Endothelial cell of umbilical vein (primary cell): ENCODE measurements at regions not wholly inside any gene's neighbourhood (a gene's known extent, or its start where the extent isn't known, plus 50 kb on each side); places are given as distances from the start of the nearest gene placed in this dataset.

Experiments used
- BruUV-seq: library from RNA; stranded (reverse); fragments of 400-500 nt; replicated peaks from 2 replicates; lab custom pipeline; 2021; lab: Mats Ljungman, UMichigan
- CTCF ChIA-PET: fragments of 300-600, 350-600 bp; sonication (Branson Sonifier 250); formaldehyde crosslinking; loops from one replicate; lab custom pipeline; 2021; ENCODE audit warnings: antibody characterized with exemption, inconsistent platforms; lab: Charles Lee
- POLR2A ChIA-PET: fragments of 300-600, 350-600 bp; sonication (Branson Sonifier 250); formaldehyde crosslinking; loops from one replicate; lab custom pipeline; 2021; ENCODE audit warnings: antibody characterized with exemption, inconsistent platforms; lab: Charles Lee
- DNase-seq: peaks from one replicate; pipeline ENCODE4 v3.0.0-alpha.2; 2011; ENCODE audit warnings: low read depth, low spot score
- FAIRE-seq: peaks from 2 replicates; lab custom pipeline; 2011; peaks lifted over from hg19 to GRCh38; lab: Jason Lieb, UNC
- H2AFZ ChIP-seq: 2 replicates; pipeline ENCODE4 v1.6.0; 2012; ENCODE audit warnings: low read depth, low read length, control low read depth, inconsistent platforms
- H3K27ac ChIP-seq: 2 replicates; pipeline ENCODE4 v1.5.1; 2011; ENCODE audit warnings: low read depth, mild to moderate bottlenecking, control low read depth, low read length, moderate library complexity; ENCODE audit not compliant: insufficient read depth
- H3K27me3 ChIP-seq, 2 experiments: 2 replicates each; pipeline versions ENCODE4 v1.6.0 to v1.6.1; 2011; ENCODE audit warnings: low read length in 2 of 2, mixed read lengths in 1 of 2; ENCODE audit not compliant: control insufficient read depth in 2 of 2, insufficient read depth in 2 of 2
- H3K36me3 ChIP-seq, 2 experiments: 2 replicates in 1 of 2; 3 replicates in 1 of 2; pipeline ENCODE4 v1.5.1; 2011; ENCODE audit warnings: low read length in 2 of 2, mild to moderate bottlenecking in 1 of 2, moderate library complexity in 1 of 2; ENCODE audit not compliant: control insufficient read depth in 2 of 2, insufficient read depth in 2 of 2; ENCODE audit errors: extremely low read depth in 1 of 2
- H3K4me1 ChIP-seq: 3 replicates; pipeline ENCODE4 v1.5.1; 2011; ENCODE audit warnings: mild to moderate bottlenecking, low read length; ENCODE audit not compliant: control insufficient read depth, insufficient read depth; ENCODE audit errors: extremely low read depth
- H3K4me2 ChIP-seq: 2 replicates; pipeline ENCODE4 v1.6.1; 2011; ENCODE audit warnings: low read length, control low read depth, mixed read lengths; ENCODE audit not compliant: insufficient read depth
- H3K4me3 ChIP-seq, 3 experiments: fragments of 200-600 bp in 1 of 3; sonication (generic), shearing (Covaris generic) in 1 of 3; replicated peaks in 1 of 3; 2 replicates each; pipeline ENCODE4 v1.5.1; 2011 to 2016; ENCODE audit warnings: control low read depth in 3 of 3, low read length in 3 of 3, mild to moderate bottlenecking in 2 of 3, inconsistent platforms in 1 of 3, low read depth in 1 of 3, moderate library complexity in 1 of 3; ENCODE audit not compliant: insufficient read depth in 1 of 3
- H3K79me2 ChIP-seq: 2 replicates; pipeline ENCODE4 v1.6.0; 2012; ENCODE audit warnings: low read length, inconsistent platforms; ENCODE audit not compliant: control insufficient read depth, insufficient read depth
- H3K9ac ChIP-seq: replicated peaks from 2 replicates; pipeline ENCODE3; 2011; ENCODE audit warnings: low read length, control low read depth; ENCODE audit not compliant: insufficient read depth; ENCODE audit errors: extremely low read depth
- H3K9me1 ChIP-seq: replicated peaks from 3 replicates; pipeline ENCODE4 v1.6.0; 2011; ENCODE audit warnings: mild to moderate bottlenecking, low read length; ENCODE audit not compliant: control insufficient read depth, insufficient read depth; ENCODE audit errors: extremely low read depth
- H3K9me3 ChIP-seq: replicated peaks from 2 replicates; pipeline ENCODE4 v1.5.1; 2012; ENCODE audit warnings: low read length, inconsistent platforms; ENCODE audit not compliant: control insufficient read depth, insufficient read depth
- H4K20me1 ChIP-seq: replicated peaks from 2 replicates; pipeline ENCODE3; 2011; ENCODE audit warnings: mild to moderate bottlenecking, low read length; ENCODE audit not compliant: control insufficient read depth, insufficient read depth; ENCODE audit errors: extremely low read depth
- EZH2 ChIP-seq: IDR thresholded peaks from 2 replicates; pipeline ENCODE4 v1.6.1; 2012; ENCODE audit warnings: borderline replicate concordance, low read depth, mild to moderate bottlenecking, moderate library complexity, low read length, inconsistent platforms; ENCODE audit not compliant: severe bottlenecking
- FOS ChIP-seq: IDR thresholded peaks from 2 replicates; pipeline ENCODE4 v1.6.1; 2011; ENCODE audit warnings: mild to moderate bottlenecking, low read length, moderate library complexity, borderline replicate concordance; ENCODE audit not compliant: insufficient read depth
- GATA2 ChIP-seq: IDR thresholded peaks from 2 replicates; pipeline ENCODE4 v1.7.0; 2011; ENCODE audit warnings: low read depth, mild to moderate bottlenecking, moderate library complexity, mixed read lengths, low read length; ENCODE audit not compliant: insufficient read length, insufficient read depth
- JUN ChIP-seq: IDR thresholded peaks from 2 replicates; pipeline ENCODE4 v1.6.1; 2011; ENCODE audit warnings: borderline replicate concordance, low read depth; ENCODE audit not compliant: insufficient read length, insufficient read depth
- MYC ChIP-seq: IDR thresholded peaks from one replicate; pipeline ENCODE4 v1.6.1; 2011; ENCODE audit warnings: mild to moderate bottlenecking, low read depth, low read length
- POLR2A ChIP-seq: IDR thresholded peaks from 2 replicates; pipeline ENCODE4 v1.6.1; 2012; ENCODE audit warnings: low read depth, mild to moderate bottlenecking, control low read depth, low read length
- POLR2AphosphoS5 ChIP-seq: IDR thresholded peaks from 2 replicates; pipeline ENCODE4 v1.6.1; 2012; ENCODE audit warnings: low read depth, mild to moderate bottlenecking, control low read depth, low read length, moderate library complexity; ENCODE audit not compliant: insufficient read depth
- dilution Hi-C: fragments of 300-500 bp; cut with MboI; formaldehyde crosslinking; loops from one replicate; pipeline ENCODE4 v1.15.0; 2019; ENCODE audit warnings: low sequenced_read_pairs; ENCODE audit not compliant: extremely low pct_ligation_motif_present
- intact Hi-C: fragments of 100-400 bp; cut with micrococcal nuclease; formaldehyde crosslinking; loops from one replicate; pipeline ENCODE4 v1.10.0; 2022
- TF ChIP-seq, protein P1 (sequence below), 2 donors: IDR thresholded peaks; 1 replicate in 1 of 2; 2 replicates in 1 of 2; pipeline ENCODE4 v1.5.1; 2011; ENCODE audit warnings: low read length in 2 of 2, mild to moderate bottlenecking in 2 of 2, moderate library complexity in 2 of 2, control low read depth in 1 of 2, inconsistent platforms in 1 of 2, low read depth in 1 of 2; ENCODE audit not compliant: insufficient read depth in 1 of 2; ENCODE audit errors: extremely low read depth in 1 of 2
- TF ChIP-seq, protein P2 (sequence below): IDR thresholded peaks from 2 replicates; pipeline ENCODE4 v1.6.1; 2011; ENCODE audit not compliant: insufficient read depth, insufficient read length

DNA sequence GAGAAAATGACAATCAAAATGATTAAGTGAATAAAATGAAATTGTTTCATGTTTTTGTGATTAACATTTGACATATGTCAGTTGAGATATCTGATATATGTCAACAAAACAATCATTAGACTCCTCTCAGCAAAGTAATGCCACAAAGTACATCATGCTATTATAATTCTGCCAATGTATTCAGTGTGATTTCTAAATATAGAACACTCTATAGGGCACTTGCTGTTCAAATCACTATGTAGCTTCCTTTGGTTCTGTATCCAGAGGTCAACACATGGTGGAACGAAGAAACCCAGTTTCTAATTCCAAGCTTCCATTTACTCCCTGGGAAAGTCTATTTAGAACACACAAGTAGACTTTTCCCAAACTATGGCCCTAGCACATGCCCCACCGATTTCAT is 227.5 kb upstream of the FAM83B start:
- FAIRE-seq = no peak
- no peak for TF ChIP-seq POLR2AphosphoS5
- TF ChIP-seq, protein P1, sequence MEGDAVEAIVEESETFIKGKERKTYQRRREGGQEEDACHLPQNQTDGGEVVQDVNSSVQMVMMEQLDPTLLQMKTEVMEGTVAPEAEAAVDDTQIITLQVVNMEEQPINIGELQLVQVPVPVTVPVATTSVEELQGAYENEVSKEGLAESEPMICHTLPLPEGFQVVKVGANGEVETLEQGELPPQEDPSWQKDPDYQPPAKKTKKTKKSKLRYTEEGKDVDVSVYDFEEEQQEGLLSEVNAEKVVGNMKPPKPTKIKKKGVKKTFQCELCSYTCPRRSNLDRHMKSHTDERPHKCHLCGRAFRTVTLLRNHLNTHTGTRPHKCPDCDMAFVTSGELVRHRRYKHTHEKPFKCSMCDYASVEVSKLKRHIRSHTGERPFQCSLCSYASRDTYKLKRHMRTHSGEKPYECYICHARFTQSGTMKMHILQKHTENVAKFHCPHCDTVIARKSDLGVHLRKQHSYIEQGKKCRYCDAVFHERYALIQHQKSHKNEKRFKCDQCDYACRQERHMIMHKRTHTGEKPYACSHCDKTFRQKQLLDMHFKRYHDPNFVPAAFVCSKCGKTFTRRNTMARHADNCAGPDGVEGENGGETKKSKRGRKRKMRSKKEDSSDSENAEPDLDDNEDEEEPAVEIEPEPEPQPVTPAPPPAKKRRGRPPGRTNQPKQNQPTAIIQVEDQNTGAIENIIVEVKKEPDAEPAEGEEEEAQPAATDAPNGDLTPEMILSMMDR (IDR thresholded peaks at IDR 0.05; ENCODE audit: extremely low read depth in 1 of 2, insufficient read depth in 1 of 2, low read depth in 1 of 2, low read length in 2 of 2) = no peak
- TF ChIP-seq EZH2 = no peak
- no peak for TF ChIP-seq POLR2A
- no peak for TF ChIP-seq MYC
- no peak for TF ChIP-seq JUN
- TF ChIP-seq FOS = no peak
- no peak for TF ChIP-seq GATA2
- TF ChIP-seq, protein P2, sequence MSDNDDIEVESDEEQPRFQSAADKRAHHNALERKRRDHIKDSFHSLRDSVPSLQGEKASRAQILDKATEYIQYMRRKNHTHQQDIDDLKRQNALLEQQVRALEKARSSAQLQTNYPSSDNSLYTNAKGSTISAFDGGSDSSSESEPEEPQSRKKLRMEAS = no peak
- H3K4me1 ChIP-seq = no peaks in the 10 kb centered on the region
- H3K9me1 ChIP-seq = no peaks in the 10 kb centered on the region
- H3K4me3 ChIP-seq = no peak overlapping the region
- ChIA-PET CTCF (interaction anchor here (1.0 to 1.2 kb wide), 2 partner anchors 26 to 519 kb away, joined by 3 to 4 read pairs; no protein-coding TSS in a partner anchor), POLR2A (no interaction called here)
- DNase-seq = no peak
- H3K27ac ChIP-seq = no peak overlapping the region
- H3K36me3 ChIP-seq = no peaks in the 10 kb centered on the region
- no peak overlapping the region for H3K4me2 ChIP-seq
- BruUV-seq = no TSS peak
- no peaks in the 10 kb centered on the region for H3K9me3 ChIP-seq
- dilution Hi-C loops = no loop called here
- no peaks in the 10 kb centered on the region for H3K27me3 ChIP-seq
- no peaks in the 10 kb centered on the region for H3K79me2 ChIP-seq
- no peak overlapping the region for H2AFZ ChIP-seq
- intact Hi-C loops = no loop called here
- H3K9ac ChIP-seq = no peak overlapping the region
- H4K20me1 ChIP-seq = no peaks in the 10 kb centered on the region
